Thyroid gland (tissue), 4 donors: ENCODE measurements at regions not wholly inside any gene's neighbourhood (a gene's known extent, or its start where the extent isn't known, plus 50 kb on each side); places are given as distances from the start of the nearest gene placed in this dataset.
A peak's percentile ranks its signal among the peaks of the same experiment; 100 is the strongest.

ENCODE experiments used
- DNase-seq, 2 donors: peaks; one replicate each; pipeline ENCODE4 v3.0.0-alpha.2; 2019
- H3K27ac ChIP-seq, 3 donors: fragments of 200-600 bp; sonication (generic); 1 replicate in 2 of 3; 2 replicates in 1 of 3; pipeline ENCODE4 v1.5.1; 2016 to 2019; ENCODE audit warnings: mild to moderate bottlenecking in 1 of 3, moderate library complexity in 1 of 3
- H3K27me3 ChIP-seq: fragments of 200-600 bp; sonication (generic); one replicate; pipeline ENCODE4 v1.5.1; 2019
- H3K36me3 ChIP-seq, 2 donors: fragments of 200-600 bp; sonication (generic); one replicate each; pipeline ENCODE4 v1.5.1; 2016 to 2019
- H3K4me1 ChIP-seq, 2 donors: fragments of 200-600 bp; sonication (generic); one replicate each; pipeline ENCODE4 v1.5.1; 2017 to 2019
- H3K4me3 ChIP-seq, 3 donors: fragments of 200-600 bp; sonication (generic); replicated peaks in 1 of 3; 1 replicate in 2 of 3; 2 replicates in 1 of 3; pipeline ENCODE4 v1.5.1; 2016; ENCODE audit warnings: mild to moderate bottlenecking in 1 of 3
- H3K9me3 ChIP-seq: fragments of 200-600 bp; sonication (generic); one replicate; pipeline ENCODE4 v1.5.1; 2017
- POLR2A ChIP-seq, 2 donors: fragments of 450-650 bp; IDR thresholded peaks; one replicate each; pipeline ENCODE4 v1.6.1; 2017; ENCODE audit warnings: antibody characterized with exemption in 2 of 2, mild to moderate bottlenecking in 2 of 2, moderate library complexity in 1 of 2
- WGBS, 2 donors: methylation state at CpG; one replicate each; pipeline ENCODE4 v1.1.5; 2017; 5-methylcytosine and 5-hydroxymethylcytosine counted together
- intact Hi-C: fragments of 100-400 bp; cut with DNase I; formaldehyde crosslinking; loops from one replicate; pipeline ENCODE4 v1.15.1; 2023
- TF ChIP-seq, protein P1 (sequence below), 6 experiments: fragments of 200-600 bp in 3 of 6; fragments of 450-650 bp in 3 of 6; sonication (generic) in 3 of 6; IDR thresholded peaks; one replicate each; pipeline ENCODE4 v1.5.1; 2016 to 2019; ENCODE audit warnings: antibody characterized with exemption in 6 of 6, mild to moderate bottlenecking in 2 of 6, inconsistent platforms in 1 of 6, moderate library complexity in 1 of 6

DNA sequence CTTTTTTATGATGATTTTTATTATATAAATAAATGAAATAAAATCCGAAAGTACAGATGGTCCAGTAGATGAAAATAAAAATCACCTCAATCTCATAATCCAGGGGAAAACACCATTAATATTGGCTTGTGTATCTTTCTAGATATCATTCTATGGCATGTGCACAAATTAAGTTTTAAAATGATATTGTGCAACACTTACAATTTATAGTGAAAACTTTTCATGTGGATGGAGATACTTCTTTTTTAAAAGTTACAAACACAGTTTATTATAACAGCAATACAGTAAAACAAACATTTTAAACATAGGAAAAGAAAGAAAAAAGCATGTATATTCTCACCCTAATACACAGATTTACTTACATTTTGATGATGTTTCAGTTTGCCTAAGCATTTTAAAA lies 98.9 kb upstream of the RMST start:
- Histone ChIP-seq H3K9me3 (no peaks in the 10 kb centered on the region), H3K4me1 (peaks cover under 1 to 6% of the 10 kb centered on the region in 2 donors), H3K27ac (no peak overlapping the region), H3K4me3 (no peak overlapping the region), H3K36me3 (no peaks in the 10 kb centered on the region), H3K27me3 (no peaks in the 10 kb centered on the region)
- no peak for TF ChIP-seq POLR2A (IDR thresholded peaks at IDR 0.05)
- TF ChIP-seq, protein P1, sequence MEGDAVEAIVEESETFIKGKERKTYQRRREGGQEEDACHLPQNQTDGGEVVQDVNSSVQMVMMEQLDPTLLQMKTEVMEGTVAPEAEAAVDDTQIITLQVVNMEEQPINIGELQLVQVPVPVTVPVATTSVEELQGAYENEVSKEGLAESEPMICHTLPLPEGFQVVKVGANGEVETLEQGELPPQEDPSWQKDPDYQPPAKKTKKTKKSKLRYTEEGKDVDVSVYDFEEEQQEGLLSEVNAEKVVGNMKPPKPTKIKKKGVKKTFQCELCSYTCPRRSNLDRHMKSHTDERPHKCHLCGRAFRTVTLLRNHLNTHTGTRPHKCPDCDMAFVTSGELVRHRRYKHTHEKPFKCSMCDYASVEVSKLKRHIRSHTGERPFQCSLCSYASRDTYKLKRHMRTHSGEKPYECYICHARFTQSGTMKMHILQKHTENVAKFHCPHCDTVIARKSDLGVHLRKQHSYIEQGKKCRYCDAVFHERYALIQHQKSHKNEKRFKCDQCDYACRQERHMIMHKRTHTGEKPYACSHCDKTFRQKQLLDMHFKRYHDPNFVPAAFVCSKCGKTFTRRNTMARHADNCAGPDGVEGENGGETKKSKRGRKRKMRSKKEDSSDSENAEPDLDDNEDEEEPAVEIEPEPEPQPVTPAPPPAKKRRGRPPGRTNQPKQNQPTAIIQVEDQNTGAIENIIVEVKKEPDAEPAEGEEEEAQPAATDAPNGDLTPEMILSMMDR (IDR thresholded peaks at IDR 0.05) = no peak
- intact Hi-C loops = no loop called here
- DNase-seq = no peak
- 92 to 97% methylated on average over 1 of the region's 1 CpG for WGBS, 2 donors

DNA sequence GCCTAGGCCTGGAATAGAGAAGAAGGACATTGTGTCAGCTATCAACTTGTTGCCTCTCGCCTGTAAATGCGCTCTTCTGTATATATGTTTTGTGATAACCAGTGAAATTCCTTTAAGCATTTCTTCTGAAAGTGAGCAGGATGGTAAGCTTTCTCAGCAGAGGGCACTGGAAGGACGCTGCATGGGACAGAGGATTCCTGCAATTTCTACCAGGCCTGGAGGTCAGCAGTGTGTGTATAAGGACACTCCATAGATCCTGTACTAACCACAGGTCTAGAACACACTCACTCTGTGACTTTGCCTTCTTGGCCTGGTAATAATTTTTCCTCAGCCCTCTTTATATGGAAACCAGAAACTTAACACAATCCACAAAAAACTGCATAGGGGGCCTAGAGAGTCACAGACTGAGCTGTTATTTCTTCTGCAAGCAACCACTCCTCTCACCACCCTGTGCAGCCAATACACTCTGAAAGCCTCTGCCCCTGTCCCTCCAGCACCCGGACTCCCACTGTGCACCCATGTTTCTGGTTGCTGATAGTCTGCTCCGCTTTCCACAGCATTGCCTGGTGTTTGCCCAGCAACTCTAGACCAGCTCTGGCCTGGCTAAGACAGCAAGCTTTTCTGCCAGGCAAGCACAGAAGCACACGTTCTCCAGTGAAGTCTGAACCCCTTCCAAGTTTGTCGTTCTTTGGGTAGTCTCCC lies 94.0 kb upstream of the RMST start:
- no peak for TF ChIP-seq POLR2A (IDR thresholded peaks at IDR 0.05)
- TF ChIP-seq, protein P1 (IDR thresholded peaks at IDR 0.05) = peak in 3 of 6 experiments; percentile 8 to 36 (median 20)
- peak; percentile 41 to 42 for DNase-seq
- 55 to 60% methylated on average over 7 of the region's 7 CpGs for WGBS, 2 donors
- Histone ChIP-seq H3K4me1 (peaks cover 3 to 11% of the 10 kb centered on the region in 2 donors), H3K4me3 (no peak overlapping the region), H3K27me3 (no peaks in the 10 kb centered on the region), H3K27ac (peak overlapping the region in 2 of 3 donors; percentile 47 to 60), H3K36me3 (no peaks in the 10 kb centered on the region), H3K9me3 (no peaks in the 10 kb centered on the region)
- intact Hi-C loops = no loop called here

DNA sequence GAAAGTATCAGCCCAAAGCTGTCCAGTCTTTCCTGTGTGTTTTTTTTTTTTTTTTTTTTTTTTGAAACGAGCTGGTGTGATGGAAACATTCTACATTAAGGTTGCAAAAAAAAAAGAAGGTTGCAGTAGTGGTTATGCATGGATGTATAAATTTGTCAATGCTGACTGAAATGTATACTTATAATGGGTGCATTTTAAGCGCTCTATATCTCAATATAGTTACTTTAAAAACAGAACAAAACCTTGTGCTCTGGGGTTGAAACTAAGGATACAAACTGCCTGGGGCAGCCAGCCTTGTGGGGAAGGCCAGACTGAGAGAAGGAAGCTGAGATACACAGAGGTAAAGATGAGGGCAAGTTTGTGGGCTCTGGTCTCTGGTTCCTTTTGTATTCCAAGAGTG lies 87.3 kb upstream of the RMST start:
- DNase-seq = no peak
- TF ChIP-seq, protein P1 (IDR thresholded peaks at IDR 0.05) = no peak
- no peak for TF ChIP-seq POLR2A (IDR thresholded peaks at IDR 0.05)
- no peak overlapping the region for H3K4me3 ChIP-seq
- intact Hi-C loops = no loop called here
- H3K4me1 ChIP-seq = no peaks in the 10 kb centered on the region
- WGBS, 2 donors = 60 to 73% methylated on average over 2 of the region's 2 CpGs
- no peaks in the 10 kb centered on the region for H3K27me3 ChIP-seq
- no peaks in the 10 kb centered on the region for H3K36me3 ChIP-seq
- no peak overlapping the region for H3K27ac ChIP-seq
- no peaks in the 10 kb centered on the region for H3K9me3 ChIP-seq

DNA sequence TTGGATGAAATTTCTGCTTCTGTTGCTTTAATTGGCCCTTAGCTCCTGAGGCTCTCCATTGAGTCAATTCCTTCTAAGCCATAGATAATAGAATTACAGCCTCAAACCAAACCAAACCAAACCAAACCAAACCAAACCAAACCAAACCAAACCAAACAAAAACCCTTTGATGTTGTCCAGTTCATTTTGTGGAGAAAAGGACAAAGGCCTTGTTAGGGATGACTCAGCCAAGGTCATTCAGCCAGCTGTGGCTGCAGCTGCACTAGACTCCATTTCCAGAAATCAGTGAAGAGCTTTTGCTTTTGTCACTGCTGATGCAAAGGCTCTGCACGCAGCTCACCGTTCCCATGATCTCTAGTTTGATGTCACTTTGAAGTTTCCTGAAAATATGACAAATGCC lies 82.2 kb upstream of the RMST start:
- no peak overlapping the region for H3K4me3 ChIP-seq
- no peak overlapping the region for H3K27ac ChIP-seq
- TF ChIP-seq, protein P1 (IDR thresholded peaks at IDR 0.05) = no peak
- TF ChIP-seq POLR2A (IDR thresholded peaks at IDR 0.05) = no peak
- no peaks in the 10 kb centered on the region for H3K4me1 ChIP-seq
- WGBS, 2 donors = 94 to 95% methylated on average over 2 of the region's 2 CpGs
- no peaks in the 10 kb centered on the region for H3K36me3 ChIP-seq
- H3K27me3 ChIP-seq = no peaks in the 10 kb centered on the region
- intact Hi-C loops = no loop called here
- DNase-seq = no peak
- H3K9me3 ChIP-seq = no peaks in the 10 kb centered on the region

GRCh38 chr12:97385121-97385520 lies 77.5 kb upstream of the RMST start:
- no peak for DNase-seq
- Histone ChIP-seq H3K4me1 (no peaks in the 10 kb centered on the region), H3K27me3 (no peaks in the 10 kb centered on the region), H3K27ac (no peak overlapping the region), H3K9me3 (no peaks in the 10 kb centered on the region), H3K4me3 (no peak overlapping the region), H3K36me3 (no peaks in the 10 kb centered on the region)
- TF ChIP-seq, protein P1 (IDR thresholded peaks at IDR 0.05) = no peak
- no peak for TF ChIP-seq POLR2A (IDR thresholded peaks at IDR 0.05)
- 86 to 100% methylated on average over 1 of the region's 1 CpG for WGBS, 2 donors
- intact Hi-C loops = no loop called here
